Thoracic aorta (tissue), 2 donors: ENCODE measurements at regions not wholly inside any gene's neighbourhood (a gene's known extent, or its start where the extent isn't known, plus 50 kb on each side); places are given as distances from the start of the nearest gene placed in this dataset.

Experiments used
- ATAC-seq: fragments of 150-250 bp; one replicate; pipeline ENCODE4 v1.8.0; 2017; ENCODE audit warnings: low read depth; ENCODE audit not compliant: insufficient number of reproducible peaks, low FRiP score
- DNase-seq: peaks from one replicate; pipeline ENCODE4 v3.0.0-alpha.2; 2020; ENCODE audit warnings: low spot score
- H3K27ac ChIP-seq, 2 donors: fragments of 200-600 bp; sonication (generic); 1 replicate in 1 of 2; 2 replicates in 1 of 2; pipeline ENCODE4 v1.5.1; 2016; ENCODE audit warnings: mild to moderate bottlenecking in 2 of 2, moderate library complexity in 2 of 2
- H3K27me3 ChIP-seq: fragments of 200-600 bp; sonication (generic); replicated peaks from 2 replicates; pipeline ENCODE4 v1.6.0; 2016; ENCODE audit warnings: mild to moderate bottlenecking; ENCODE audit not compliant: insufficient read depth
- H3K36me3 ChIP-seq: fragments of 200-600 bp; sonication (generic); one replicate; pipeline ENCODE4 v1.5.1; 2016
- H3K4me1 ChIP-seq, 2 donors: fragments of 200-600 bp; sonication (generic); 1 replicate in 1 of 2; 2 replicates in 1 of 2; pipeline versions ENCODE4 v1.5.1 to v1.6.0; 2016; ENCODE audit warnings: low read depth in 2 of 2, mild to moderate bottlenecking in 1 of 2; ENCODE audit not compliant: control insufficient read depth in 1 of 2
- H3K4me3 ChIP-seq: fragments of 200-600 bp; sonication (generic); 2 replicates; pipeline ENCODE4 v1.5.1; 2016; ENCODE audit warnings: mild to moderate bottlenecking
- H3K9me3 ChIP-seq: fragments of 200-600 bp; sonication (generic); 2 replicates; pipeline ENCODE4 v1.5.1; 2016
- CTCF ChIP-seq: fragments of 200-600 bp; sonication (generic); IDR thresholded peaks from one replicate; pipeline ENCODE4 v1.5.1; 2019; ENCODE audit warnings: antibody characterized with exemption

- no peak overlapping the region for H3K27ac ChIP-seq
- DNase-seq (no peak), ATAC-seq (no peak)
- H3K9me3 ChIP-seq = no peaks in the 10 kb centered on the region
- no peak for TF ChIP-seq CTCF
- H3K4me3 ChIP-seq = no peak overlapping the region
- H3K36me3 ChIP-seq = no peaks in the 10 kb centered on the region
- H3K4me1 ChIP-seq = no peaks in the 10 kb centered on the region
- H3K27me3 ChIP-seq = no peaks in the 10 kb centered on the region
These were observed 420.6 kb upstream of the SLC30A5 start for GRCh38 chr5:68673106-68673822.

GRCh38 chr5:68673823-68674180 is 420.0 kb upstream of the SLC30A5 start:
- Histone ChIP-seq H3K27ac (no peak overlapping the region), H3K9me3 (no peaks in the 10 kb centered on the region), H3K36me3 (no peaks in the 10 kb centered on the region), H3K4me3 (no peak overlapping the region), H3K27me3 (no peaks in the 10 kb centered on the region), H3K4me1 (no peaks in the 10 kb centered on the region)
- no peak for ATAC-seq
- no peak for DNase-seq
- TF ChIP-seq CTCF = no peak

GRCh38 chr5:68679041-68679440 is 414.8 kb upstream of the SLC30A5 start:
- Histone ChIP-seq H3K9me3 (no peaks in the 10 kb centered on the region), H3K36me3 (no peaks in the 10 kb centered on the region), H3K4me1 (peaks cover 4 to 21% of the 10 kb centered on the region in 2 donors), H3K4me3 (no peak overlapping the region), H3K27ac (no peak overlapping the region), H3K27me3 (no peaks in the 10 kb centered on the region)
- no peak for TF ChIP-seq CTCF
- ATAC-seq (no peak), DNase-seq (no peak)

GRCh38 chr5:68680366-68680765 is 413.4 kb upstream of the SLC30A5 start:
- H3K27me3 ChIP-seq = no peaks in the 10 kb centered on the region

GRCh38 chr5:68681929-68682328 is 411.9 kb upstream of the SLC30A5 start:
- Histone ChIP-seq H3K27me3 (no peaks in the 10 kb centered on the region), H3K9me3 (no peaks in the 10 kb centered on the region), H3K4me1 (peaks cover 4 to 21% of the 10 kb centered on the region in 2 donors), H3K27ac (no peak overlapping the region), H3K36me3 (no peaks in the 10 kb centered on the region), H3K4me3 (no peak overlapping the region)
- no peak for ATAC-seq
- no peak for DNase-seq
- TF ChIP-seq CTCF = no peak

More at GRCh38 chr5:68680366-68680765, 413.4 kb upstream of the SLC30A5 start:
- H3K36me3 ChIP-seq = no peaks in the 10 kb centered on the region
- TF ChIP-seq CTCF = no peak
- ATAC-seq = no peak
- no peak overlapping the region for H3K27ac ChIP-seq
- no peaks in the 10 kb centered on the region for H3K9me3 ChIP-seq
- DNase-seq = no peak
- H3K4me3 ChIP-seq = no peak overlapping the region
- H3K4me1 ChIP-seq = peaks cover 4 to 21% of the 10 kb centered on the region in 2 donors
